Brain microvascular endothelial cell (primary cell): ENCODE measurements at regions not wholly inside any gene's neighbourhood (a gene's known extent, or its start where the extent isn't known, plus 50 kb on each side); places are given as distances from the start of the nearest gene placed in this dataset.

Experiments used
- DNase-seq: peaks from one replicate; pipeline ENCODE4 v3.0.0-alpha.2; 2020
- H3K27ac ChIP-seq: fragments of 250-450 bp; sonication (Bioruptor Pico); 2 replicates; pipeline ENCODE4 v1.5.1; 2020; ENCODE audit warnings: mild to moderate bottlenecking, moderate library complexity
- H3K27me3 ChIP-seq: fragments of 250-450 bp; sonication (Bioruptor Pico); replicated peaks from 2 replicates; pipeline ENCODE4 v1.5.1; 2020; ENCODE audit warnings: mild to moderate bottlenecking
- H3K36me3 ChIP-seq: fragments of 250-450 bp; sonication (Bioruptor Pico); replicated peaks from 2 replicates; pipeline ENCODE4 v1.5.1; 2020; ENCODE audit warnings: mild to moderate bottlenecking
- H3K4me3 ChIP-seq: 2 replicates; pipeline ENCODE4 v1.5.1; 2011; ENCODE audit warnings: low read depth, mild to moderate bottlenecking, control low read depth, low read length, moderate library complexity
- in situ Hi-C: cut with HindIII; loops from 2 replicates; pipeline ENCODE4 v1.10.0; 2017; ENCODE audit warnings: low sequenced_read_pairs, low pct_ligation_motif_present
- TF ChIP-seq, protein P1 (sequence below): IDR thresholded peaks from 2 replicates; pipeline ENCODE4 v1.5.1; 2011; ENCODE audit warnings: low read depth, mild to moderate bottlenecking, moderate library complexity, low read length, control low read depth, inconsistent platforms; ENCODE audit errors: missing control alignments

DNA sequence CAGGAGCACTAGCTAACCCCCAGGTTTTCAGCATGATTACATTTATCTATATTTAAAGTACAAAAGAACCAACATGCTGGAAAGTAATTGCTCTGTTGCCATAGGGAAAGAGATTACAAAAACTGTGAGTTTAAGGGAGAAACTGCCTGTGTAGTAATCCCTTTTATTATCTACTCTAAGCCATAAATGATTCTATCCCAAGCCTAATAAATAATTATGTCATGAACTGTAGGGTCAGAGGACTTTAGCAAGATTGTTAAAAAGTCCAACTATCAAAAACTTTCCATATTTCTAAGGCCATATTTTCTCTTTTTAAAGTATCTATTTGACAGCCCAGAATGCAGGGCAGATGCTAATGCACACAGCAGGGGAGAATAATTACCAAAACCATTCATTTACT lies 573.8 kb upstream of the MIR17HG start:
- in situ Hi-C loops: no loop called here
- Histone ChIP-seq H3K27ac (no peak overlapping the region), H3K27me3 (no peaks in the 10 kb centered on the region), H3K36me3 (no peaks in the 10 kb centered on the region), H3K4me3 (no peak overlapping the region)
- no peak for DNase-seq
- TF ChIP-seq, protein P1, sequence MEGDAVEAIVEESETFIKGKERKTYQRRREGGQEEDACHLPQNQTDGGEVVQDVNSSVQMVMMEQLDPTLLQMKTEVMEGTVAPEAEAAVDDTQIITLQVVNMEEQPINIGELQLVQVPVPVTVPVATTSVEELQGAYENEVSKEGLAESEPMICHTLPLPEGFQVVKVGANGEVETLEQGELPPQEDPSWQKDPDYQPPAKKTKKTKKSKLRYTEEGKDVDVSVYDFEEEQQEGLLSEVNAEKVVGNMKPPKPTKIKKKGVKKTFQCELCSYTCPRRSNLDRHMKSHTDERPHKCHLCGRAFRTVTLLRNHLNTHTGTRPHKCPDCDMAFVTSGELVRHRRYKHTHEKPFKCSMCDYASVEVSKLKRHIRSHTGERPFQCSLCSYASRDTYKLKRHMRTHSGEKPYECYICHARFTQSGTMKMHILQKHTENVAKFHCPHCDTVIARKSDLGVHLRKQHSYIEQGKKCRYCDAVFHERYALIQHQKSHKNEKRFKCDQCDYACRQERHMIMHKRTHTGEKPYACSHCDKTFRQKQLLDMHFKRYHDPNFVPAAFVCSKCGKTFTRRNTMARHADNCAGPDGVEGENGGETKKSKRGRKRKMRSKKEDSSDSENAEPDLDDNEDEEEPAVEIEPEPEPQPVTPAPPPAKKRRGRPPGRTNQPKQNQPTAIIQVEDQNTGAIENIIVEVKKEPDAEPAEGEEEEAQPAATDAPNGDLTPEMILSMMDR: no peak

DNA sequence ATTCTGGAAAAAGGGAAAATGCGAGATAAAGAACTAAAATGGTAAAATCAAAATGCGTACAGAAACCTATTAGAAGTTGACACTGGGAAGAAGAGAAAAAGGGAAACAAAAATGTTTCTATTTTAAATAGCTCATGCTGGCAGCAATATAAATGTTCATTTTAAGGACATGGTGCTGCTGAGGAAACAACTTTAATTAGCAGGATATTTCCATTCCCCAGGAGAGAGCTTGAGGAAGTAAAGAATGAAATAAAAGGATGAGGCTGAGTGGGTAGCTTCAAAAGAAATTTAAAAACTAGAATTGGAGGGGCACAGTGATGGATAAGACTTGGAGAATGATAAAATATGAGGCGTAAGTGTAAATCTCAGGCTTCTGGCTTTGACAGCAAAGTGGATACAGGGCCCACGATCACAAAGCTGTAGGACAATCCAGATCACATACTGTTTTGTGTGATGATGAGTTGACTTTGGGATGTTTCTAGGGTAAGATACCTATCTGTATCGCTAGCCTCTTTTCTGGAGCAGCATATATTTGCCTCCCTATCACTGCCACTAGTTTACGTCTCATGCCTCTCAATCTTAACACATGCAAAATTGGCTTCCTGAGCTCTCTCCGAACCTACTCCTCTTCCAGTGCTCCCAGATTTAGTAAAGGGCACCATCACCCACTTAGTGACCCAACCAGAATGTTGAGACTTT lies 571.3 kb upstream of the MIR17HG start:
- TF ChIP-seq, protein P1: no peak
- H3K27me3 ChIP-seq: no peaks in the 10 kb centered on the region
- no peak overlapping the region for H3K4me3 ChIP-seq
- H3K36me3 ChIP-seq: no peaks in the 10 kb centered on the region
- no peak overlapping the region for H3K27ac ChIP-seq
- DNase-seq: no peak
- in situ Hi-C loops: no loop called here

DNA sequence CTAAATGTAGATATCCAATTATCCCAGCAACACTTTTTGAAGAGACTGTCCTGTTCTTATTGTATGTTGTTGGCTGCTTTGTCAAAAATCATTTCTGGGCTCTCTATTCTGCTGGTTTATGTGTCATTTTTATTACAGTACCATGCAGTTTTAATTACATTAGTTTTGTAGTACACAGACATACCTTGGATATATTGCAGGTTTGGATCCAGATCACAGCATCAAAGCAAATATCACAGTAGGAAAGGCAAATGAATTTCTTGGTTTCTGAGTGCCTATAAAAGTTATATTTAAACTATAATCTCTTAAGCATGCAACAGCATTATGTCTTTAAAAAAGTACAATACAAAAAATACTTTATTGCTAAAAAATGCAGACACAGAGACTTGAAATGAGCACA lies 564.2 kb upstream of the MIR17HG start:
- no peak for DNase-seq
- no peak overlapping the region for H3K4me3 ChIP-seq
- no peak overlapping the region for H3K27ac ChIP-seq
- no peaks in the 10 kb centered on the region for H3K36me3 ChIP-seq
- H3K27me3 ChIP-seq: no peaks in the 10 kb centered on the region
- TF ChIP-seq, protein P1: no peak
- in situ Hi-C loops: no loop called here

DNA sequence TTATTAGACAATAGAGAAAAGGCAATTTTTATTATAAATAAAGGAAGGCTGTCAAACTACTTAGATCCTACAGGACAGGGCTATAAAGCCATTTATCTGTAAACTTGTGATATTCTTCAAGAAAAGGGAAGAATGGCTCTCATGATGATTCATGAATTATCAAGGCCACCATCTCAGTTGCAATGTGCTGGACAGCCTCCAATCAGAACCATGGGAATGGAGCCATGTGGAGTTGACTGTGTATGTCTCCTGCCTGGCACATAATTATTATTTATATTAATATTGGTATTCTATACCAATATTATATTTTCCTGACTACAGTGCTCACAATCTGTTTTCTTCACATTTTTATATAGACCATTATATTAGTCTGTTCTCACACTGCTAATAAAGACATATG lies 560.5 kb upstream of the MIR17HG start:
- H3K36me3 ChIP-seq: no peaks in the 10 kb centered on the region
- no peak overlapping the region for H3K4me3 ChIP-seq
- in situ Hi-C loops: no loop called here
- no peak overlapping the region for H3K27ac ChIP-seq
- TF ChIP-seq, protein P1: no peak
- H3K27me3 ChIP-seq: no peaks in the 10 kb centered on the region
- peak; percentile 10 for DNase-seq

DNA sequence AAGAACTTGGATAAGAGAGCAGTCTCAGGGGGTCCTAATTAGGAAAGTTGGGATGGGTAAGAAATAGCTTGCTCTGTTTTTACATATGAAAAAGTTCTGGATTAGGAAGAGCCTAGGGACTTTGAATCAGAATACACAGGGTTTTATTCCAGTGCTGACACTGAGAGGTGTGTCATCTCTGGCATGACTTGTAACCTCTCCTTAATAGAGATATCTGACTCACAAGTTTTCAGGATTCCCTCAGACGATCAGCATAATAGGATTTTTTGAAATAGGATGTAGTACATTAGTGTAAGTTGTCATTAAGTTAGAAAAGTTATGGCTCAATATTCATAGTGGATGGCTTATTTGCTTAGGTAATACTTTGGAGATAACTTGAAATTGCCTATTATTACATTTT lies 555.2 kb upstream of the MIR17HG start:
- Histone ChIP-seq H3K4me3 (no peak overlapping the region), H3K27ac (no peak overlapping the region), H3K27me3 (no peaks in the 10 kb centered on the region), H3K36me3 (no peaks in the 10 kb centered on the region)
- in situ Hi-C loops: no loop called here
- TF ChIP-seq, protein P1: no peak
- no peak for DNase-seq

DNA sequence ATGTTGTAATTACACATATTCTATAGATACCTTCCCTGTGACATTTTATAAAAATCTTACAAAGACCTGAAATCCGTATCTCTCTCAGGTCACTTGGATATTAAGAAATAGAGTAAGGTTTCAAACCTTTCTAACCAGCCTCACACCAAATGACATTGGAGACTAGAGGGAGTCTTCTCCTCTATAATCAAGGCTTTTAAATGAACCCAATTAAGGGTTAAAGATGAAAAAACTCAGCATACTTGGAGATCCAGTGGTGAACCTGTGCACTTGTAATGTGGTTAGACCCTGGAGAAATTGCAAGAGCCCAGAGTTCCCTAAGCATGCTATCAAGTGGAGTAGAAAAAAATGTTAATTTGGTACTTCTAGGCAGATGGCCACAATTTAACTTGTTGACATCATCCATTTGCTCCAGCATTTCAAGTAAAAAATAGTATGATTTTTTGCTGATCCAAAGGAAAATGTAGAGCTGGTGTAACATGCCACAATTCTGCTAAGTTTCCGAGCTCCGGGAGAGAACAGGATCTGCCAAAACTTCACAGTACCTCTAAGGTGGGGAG lies 554.1 kb upstream of the MIR17HG start:
- no peak for DNase-seq
- no peak overlapping the region for H3K4me3 ChIP-seq
- TF ChIP-seq, protein P1: no peak
- H3K36me3 ChIP-seq: no peaks in the 10 kb centered on the region
- H3K27ac ChIP-seq: no peak overlapping the region
- in situ Hi-C loops: no loop called here
- no peaks in the 10 kb centered on the region for H3K27me3 ChIP-seq
